GM21447 (cell line): ENCODE measurements at regions not wholly inside any gene's neighbourhood (a gene's known extent, or its start where the extent isn't known, plus 50 kb on each side); places are given as distances from the start of the nearest gene placed in this dataset.
"Not testable (repeated sequence)": the region's sequence is repeated elsewhere in the genome, so short reads cannot be mapped to it uniquely, and the experiment has no call there.

ENCODE experiments used
- ATAC-seq: cut with Tn5 transposase; IDR thresholded peaks from one replicate; pipeline ENCODE4 v1.9.1; 2021; ENCODE audit not compliant: unreplicated experiment

GRCh38 chr2:175371378-175371777 lies 189.9 kb upstream of the ATP5MC3 start:
- no peak for ATAC-seq

GRCh38 chr2:175366815-175367214 lies 185.3 kb upstream of the ATP5MC3 start:
- ATAC-seq: no peak

DNA sequence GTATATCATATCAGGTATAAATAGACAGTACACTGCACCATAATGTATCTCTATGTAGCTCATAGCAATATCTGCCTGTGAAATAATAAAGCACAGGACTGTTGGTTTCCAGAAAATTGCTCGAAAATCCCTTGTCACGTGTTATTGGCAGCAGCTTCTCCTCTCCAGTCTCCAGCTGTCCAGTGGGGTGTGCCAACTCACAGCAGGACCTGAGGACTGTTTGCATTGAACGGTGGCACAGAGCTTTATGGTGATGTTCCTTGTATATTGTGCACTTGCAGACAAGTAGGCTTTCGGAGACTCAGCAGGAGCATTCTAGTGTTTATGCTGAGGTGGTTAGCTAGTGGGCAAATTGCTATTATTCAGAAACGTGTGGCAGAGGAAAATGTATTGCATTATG lies 182.2 kb upstream of the ATP5MC3 start:
- no peak for ATAC-seq

DNA sequence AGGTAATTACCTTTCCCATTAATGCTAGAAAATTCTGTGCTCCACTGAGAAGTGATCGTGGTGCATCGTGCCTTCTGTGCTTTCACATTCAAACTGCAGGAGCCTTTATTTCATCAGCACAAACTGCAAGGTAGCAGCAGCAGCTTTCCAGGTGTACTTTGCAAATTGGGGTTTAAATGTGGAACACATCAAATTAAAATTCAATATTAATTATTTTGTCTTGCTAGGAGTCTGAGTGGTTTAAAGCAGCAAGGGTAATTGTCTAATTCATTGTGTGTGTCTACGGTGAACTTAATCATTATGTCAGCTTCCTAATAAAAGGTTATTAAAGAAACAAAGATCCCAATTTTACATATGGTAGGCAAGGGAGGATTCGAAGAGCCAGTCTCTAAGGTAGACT lies 180.8 kb upstream of the ATP5MC3 start:
- no peak for ATAC-seq

DNA sequence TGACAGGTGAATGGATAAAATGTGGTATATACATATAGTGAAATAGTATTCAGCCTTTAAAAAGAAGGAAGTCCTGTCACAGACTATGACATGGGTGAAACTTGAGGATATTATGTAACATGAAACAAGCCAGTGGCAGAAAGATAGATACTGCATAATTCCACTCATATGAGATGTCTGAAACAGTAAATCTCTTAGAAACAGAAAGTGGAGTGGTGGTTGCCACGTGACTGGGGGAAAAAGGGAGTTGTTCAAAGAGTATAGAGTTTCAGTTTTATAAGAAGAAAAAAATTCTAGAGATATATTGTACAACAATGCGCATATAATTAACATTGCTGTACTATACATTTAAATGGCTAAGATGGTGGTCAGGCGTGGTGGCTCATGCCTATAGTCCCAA lies 178.2 kb upstream of the ATP5MC3 start:
- ATAC-seq: no peak

DNA sequence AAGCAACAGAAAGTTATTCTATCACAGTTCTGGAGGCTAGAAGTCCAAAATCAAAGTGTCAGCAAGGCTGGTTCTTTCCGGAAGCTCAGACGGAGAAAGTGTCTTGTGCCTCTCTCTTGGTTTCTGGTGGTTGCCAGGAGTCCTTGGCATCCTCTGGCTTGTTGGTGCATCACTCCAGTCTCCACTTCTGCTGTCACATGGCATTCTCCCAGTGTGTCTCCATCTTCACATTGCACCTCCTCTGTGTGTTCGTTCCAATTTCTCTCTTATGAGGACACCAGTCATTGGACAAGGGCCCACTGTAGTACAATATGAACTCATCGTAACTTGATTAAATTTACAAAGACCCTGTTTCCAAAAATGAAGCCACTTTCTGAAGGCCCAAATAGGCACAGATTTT lies 175.4 kb upstream of the ATP5MC3 start:
- ATAC-seq: no peak

DNA sequence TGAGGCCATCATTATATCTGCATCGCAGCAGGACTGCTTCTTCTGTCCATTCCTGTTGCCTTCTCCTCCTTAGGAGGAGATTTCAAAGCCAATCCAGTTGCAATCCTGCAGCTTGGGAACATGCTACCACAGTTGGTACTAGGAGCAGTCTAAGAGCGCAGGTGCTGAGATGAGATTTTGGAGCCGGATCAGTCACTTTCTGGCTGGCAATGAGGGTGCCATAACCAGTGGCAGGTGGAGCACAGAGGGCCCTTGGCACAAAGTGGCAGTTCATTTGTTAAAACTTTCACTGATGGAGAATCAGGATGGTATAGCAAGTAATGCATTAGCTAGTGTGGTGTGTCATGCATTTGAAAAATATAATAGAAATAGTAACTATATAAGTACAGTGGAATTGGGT lies 173.7 kb upstream of the ATP5MC3 start:
- no peak for ATAC-seq

- ATAC-seq: no peak
Measured at GRCh38 chr2:175353275-175353674, 171.8 kb upstream of the ATP5MC3 start.

DNA sequence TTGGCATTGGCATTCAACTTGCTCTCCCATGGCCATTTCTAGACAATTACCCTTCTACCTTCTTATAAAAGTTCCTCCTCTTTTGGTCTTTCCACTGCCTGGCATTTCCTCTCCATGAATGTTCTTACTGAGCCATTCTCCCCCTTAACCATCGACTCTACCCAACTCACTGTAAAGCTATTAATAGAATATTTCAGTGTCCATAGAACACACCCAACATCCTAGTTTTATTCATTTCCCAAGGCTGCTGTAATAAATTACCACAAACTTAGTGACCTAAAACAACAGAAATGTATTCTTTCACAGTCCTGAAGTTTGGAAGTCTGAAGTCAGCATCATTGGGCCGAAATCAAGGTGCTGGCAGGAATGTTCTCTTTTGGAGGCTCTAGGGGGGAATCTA lies 170.0 kb upstream of the ATP5MC3 start:
- ATAC-seq: no peak

DNA sequence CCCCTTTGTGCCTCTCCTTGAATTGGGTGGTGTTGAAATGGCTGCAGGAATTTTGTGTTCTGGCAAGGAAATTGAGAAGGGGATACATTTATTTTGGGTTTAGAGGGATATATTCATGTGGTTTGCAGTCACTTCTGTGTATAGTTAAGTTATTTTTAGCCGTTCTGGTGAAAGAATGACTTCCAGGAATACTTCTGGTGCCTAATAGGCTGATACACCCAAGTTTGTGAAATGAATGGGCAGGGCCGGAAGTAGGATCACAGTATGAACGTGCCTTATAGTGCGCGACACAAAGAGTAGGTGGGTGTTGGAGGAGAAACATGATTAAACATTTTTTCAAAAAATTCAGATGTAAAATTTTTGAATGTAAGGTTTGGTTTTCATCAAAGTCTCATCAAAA lies 168.6 kb upstream of the ATP5MC3 start:
- no peak for ATAC-seq

DNA sequence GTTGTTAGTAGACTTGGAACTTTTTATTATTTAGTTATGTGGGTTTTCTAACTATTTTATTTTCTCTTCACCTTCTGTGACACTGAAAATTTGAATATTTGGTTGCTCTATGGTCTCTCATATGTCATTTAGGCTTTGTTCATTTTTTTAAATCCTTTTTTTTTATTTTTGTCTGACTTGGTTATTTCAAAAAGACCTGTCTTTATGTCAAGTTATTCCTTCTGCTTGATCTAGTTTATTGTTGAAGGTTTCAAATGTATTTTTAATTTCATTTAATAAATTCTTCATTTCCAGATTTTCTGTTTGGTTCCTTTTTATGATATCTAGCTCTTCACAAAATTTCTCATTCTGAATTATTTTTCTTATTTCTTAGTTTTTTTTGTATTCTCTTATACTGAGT lies 160.6 kb upstream of the ATP5MC3 start:
- no peak for ATAC-seq

DNA sequence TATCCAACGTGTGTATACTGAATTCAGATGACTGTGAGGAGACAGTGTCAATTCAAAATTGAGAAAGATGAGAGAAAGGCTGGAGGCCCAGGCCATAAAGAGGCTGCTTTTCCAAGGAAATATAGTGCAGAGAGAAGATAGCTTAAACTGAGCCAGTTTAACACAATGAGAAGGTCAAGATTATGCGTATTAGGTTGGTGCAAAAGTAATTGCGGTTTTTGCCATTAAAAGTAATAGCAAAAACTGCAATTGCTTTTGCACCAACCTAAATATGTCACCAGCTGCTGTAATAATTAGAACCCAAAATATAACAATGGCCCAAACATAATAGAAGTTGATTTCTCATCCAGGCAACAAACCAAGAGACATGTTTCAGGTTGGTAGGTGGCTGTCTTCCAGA lies 148.7 kb upstream of the ATP5MC3 start:
- no peak for ATAC-seq

DNA sequence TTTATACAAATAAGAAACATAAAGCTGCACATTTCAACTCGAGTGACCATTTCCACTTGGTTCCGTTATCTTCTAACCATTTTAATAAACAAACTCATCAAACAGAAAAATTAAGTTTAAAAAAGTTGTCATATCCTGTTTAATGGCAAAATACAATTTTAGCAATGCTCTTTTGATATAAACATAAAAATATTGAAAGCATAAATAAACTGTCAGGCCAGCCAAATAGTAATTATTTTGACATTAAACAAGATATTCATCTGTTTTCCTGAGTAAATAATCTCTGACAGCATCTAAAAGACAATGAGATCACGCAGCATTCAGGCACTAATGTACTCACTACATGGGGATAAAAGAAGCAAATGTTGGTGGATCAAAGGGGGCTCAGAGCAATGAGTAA lies 145.3 kb upstream of the ATP5MC3 start:
- ATAC-seq: no peak

DNA sequence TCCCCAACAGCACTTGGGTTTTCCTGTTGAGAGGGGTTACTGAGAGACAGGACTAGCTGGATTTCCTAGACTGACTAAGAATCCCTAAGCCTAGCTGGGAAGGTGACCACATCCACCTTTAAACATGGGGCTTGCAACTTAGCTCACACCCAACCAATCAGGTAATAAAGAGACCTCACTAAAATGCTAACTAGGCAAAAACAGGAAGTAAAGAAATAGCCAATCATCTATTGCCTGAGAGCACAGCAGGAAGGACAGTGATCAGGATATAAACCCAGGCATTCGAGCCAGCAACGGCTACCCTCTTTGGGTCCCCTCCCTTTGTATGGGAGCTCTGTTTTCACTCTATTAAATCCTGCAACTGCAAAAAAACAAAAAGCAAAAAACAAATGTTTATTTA lies 144.7 kb upstream of the ATP5MC3 start:
- ATAC-seq: not testable (repeated sequence)

DNA sequence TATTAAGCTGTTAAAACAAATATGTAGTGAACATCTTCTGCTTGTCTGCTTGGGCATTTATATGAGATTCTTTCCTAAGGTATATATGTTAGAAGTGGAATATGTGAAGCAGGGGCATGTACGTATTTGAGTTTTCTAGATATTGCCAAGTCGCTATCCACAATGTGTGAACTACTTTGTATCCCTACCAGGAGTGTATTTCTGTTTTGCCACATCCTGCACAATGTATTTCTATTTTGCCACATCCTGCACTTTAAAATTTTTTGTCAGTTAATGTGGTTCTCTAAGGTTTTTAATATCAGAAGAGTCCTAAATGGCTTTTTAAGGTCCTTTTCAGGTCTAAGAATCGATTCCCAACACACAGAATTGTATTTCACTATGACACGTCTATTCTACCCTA lies 141.7 kb upstream of the ATP5MC3 start:
- no peak for ATAC-seq

GRCh38 chr2:175318542-175318941 lies 137.0 kb upstream of the ATP5MC3 start:
- ATAC-seq: no peak

- ATAC-seq: no peak
Measured at GRCh38 chr2:175317751-175318150, 136.2 kb upstream of the ATP5MC3 start.

DNA sequence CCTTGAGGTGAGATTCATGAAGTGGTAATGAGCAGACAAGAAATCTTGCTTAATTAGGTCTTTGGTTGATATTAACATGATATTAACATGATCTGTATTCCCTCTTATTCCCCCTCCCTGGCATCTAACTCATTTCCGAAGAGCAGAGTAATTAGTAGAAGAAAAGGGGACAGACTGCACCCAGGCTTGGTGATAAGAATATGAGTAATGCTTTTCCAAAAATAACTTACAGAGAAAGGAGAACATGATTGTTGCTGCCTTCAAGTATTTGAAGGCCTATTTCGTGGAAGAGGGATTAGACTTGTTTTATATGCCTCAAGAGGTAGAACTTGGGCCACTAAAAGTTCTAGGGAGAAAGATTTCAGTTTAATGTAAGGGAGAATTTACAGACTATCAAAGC lies 130.6 kb upstream of the ATP5MC3 start:
- ATAC-seq: no peak

- ATAC-seq: no peak
Measured at GRCh38 chr2:175310813-175311504, 129.4 kb upstream of the ATP5MC3 start.

DNA sequence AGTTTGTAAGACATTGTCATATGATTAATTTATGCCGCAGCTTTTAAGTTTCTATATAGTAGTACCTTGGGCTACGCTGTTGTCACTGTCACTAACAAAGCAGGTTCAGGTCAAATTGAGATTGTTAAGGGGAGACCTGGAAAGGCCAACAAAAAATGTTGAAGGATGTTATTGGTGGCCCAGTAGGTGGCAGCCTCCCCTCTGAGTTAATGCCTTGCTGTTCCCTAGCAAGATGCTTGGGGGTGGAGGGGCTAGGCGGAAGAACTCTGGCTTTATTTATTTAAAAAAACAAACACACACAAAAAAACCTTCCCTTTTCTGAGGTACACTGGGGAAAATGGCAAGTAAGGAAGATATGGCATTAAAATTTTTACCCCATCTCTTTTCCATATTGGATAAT lies 128.3 kb upstream of the ATP5MC3 start:
- no peak for ATAC-seq

- no peak for ATAC-seq
Measured at GRCh38 chr2:175308005-175308404, 126.5 kb upstream of the ATP5MC3 start.

DNA sequence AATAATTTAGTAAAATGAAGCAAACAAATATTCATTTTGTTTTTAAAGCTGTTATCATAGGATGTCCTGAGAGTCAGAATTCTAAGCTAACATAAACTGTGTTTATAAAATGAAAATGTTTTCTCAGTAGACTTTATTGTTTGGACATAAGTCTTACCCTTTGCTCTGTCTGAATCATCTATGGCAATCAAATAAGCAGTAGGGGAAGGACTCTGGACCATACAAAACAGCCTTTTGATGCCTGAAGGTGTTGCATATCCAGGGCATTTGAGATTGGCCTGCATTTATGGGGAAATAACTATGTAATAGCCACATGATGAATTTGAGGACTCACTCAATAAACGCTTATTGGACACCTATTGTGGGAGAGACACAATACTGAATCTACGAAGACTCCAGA lies 123.0 kb upstream of the ATP5MC3 start:
- ATAC-seq: no peak

DNA sequence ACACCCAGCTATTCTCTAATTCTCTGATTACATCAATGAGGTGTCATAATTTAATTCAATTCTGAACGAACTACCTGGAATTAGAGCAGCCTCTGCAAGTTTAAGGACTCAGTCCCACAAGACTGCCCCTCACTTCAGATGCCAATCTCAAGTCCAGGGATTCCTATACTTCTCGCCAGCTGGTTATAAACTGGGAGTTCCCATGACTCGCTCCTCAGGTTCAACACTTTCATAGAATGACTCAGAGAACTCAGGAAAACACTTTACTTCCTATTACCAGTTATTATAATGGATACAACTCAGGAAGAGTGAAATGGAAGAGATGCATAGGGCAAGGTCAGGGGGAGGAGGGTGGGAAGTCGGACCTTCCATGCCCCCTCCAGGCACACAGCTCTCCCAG lies 112.3 kb upstream of the ATP5MC3 start:
- no peak for ATAC-seq

DNA sequence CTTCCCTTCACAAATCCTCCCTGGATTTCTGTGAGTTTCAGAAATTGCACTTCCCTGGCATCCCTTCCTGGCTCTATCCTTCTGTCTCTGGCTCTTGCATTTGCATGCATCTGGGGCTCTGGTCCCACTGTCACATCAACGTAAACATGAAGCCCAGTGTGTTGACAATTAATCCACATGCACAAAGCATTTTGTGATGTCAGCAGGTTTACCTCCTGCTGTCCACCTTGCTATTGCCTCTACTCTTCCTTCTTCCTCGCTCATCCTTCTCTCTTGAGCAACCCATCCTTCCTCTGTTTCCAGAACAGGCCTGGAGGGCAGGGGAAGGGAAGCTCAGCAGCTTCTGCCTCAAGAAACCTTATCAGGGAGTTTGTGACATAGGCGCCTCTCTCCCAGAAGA lies 111.7 kb upstream of the ATP5MC3 start:
- ATAC-seq: no peak
